HCT116 (cell line): ENCODE measurements at regions not wholly inside any gene's neighbourhood (a gene's known extent, or its start where the extent isn't known, plus 50 kb on each side); places are given as distances from the start of the nearest gene placed in this dataset.

ENCODE experiments used
- ATAC-seq: fragments of 200-7000 bp; cut with Tn5 transposase; 2 replicates; pipeline ENCODE4 v1.9.1; 2020; ENCODE audit warnings: mild to moderate bottlenecking, moderate library complexity
- BruUV-seq: library from RNA; stranded (reverse); fragments of 400-500 nt; replicated peaks from 2 replicates; lab custom pipeline; 2021; lab: Mats Ljungman, UMichigan
- CTCF ChIA-PET: fragments of 300-600 bp; sonication (Branson Sonifier 250); formaldehyde crosslinking; loops from one replicate; lab custom pipeline; 2021; ENCODE audit warnings: antibody characterized with exemption; lab: Charles Lee
- POLR2A ChIA-PET: fragments of 300-600, 350-600 bp; sonication (Branson Sonifier 250); formaldehyde crosslinking; loops from one replicate; lab custom pipeline; 2021; ENCODE audit warnings: antibody characterized with exemption; lab: Charles Lee
- RAD21 ChIA-PET, 2 experiments: fragments of 300-600 bp; sonication (Branson Sonifier 250); formaldehyde crosslinking; loops; one replicate each; lab custom pipeline; 2023; ENCODE audit warnings: low total read pairs in 2 of 2; ENCODE audit not compliant: uncharacterized antibody in 2 of 2, unreplicated experiment in 2 of 2, low non-redundant PET in 1 of 2; lab: Charles Lee
- DNase-seq: peaks from one replicate; pipeline ENCODE4 v3.0.0-alpha.2; 2010; ENCODE audit warnings: low read depth, low spot score
- H2AFZ ChIP-seq: fragments of 200-600 bp; shearing (Covaris generic), sonication (generic); 2 replicates; pipeline ENCODE4 v1.6.1; 2017; ENCODE audit warnings: low read depth, mixed run types, mixed read lengths, antibody characterized with exemption, low read length; ENCODE audit not compliant: poor library complexity, severe bottlenecking
- H3K27ac ChIP-seq: 2 replicates; pipeline ENCODE4 v1.5.1; 2012; ENCODE audit warnings: low read depth, low read length
- H3K27me3 ChIP-seq: fragments of 200-600 bp; sonication (generic); 2 replicates; pipeline ENCODE4 v1.6.1; 2016; ENCODE audit warnings: mixed run types, low read length, mixed read lengths; ENCODE audit not compliant: insufficient read depth
- H3K36me3 ChIP-seq, 2 experiments: fragments of 200-500 bp in 1 of 2; fragments of 200-600 bp in 1 of 2; sonication (Bioruptor generic) in 1 of 2; sonication (generic) in 1 of 2; 2 replicates each; pipeline versions ENCODE4 v1.5.1 to v1.6.1; 2014 to 2016; ENCODE audit warnings: low read length in 2 of 2, inconsistent platforms in 1 of 2, mixed read lengths in 1 of 2, mixed run types in 1 of 2; ENCODE audit not compliant: insufficient read depth in 2 of 2, control insufficient read depth in 1 of 2
- H3K4me1 ChIP-seq, 2 experiments: fragments of 200-600 bp in 1 of 2; sonication (generic) in 1 of 2; 2 replicates each; pipeline versions ENCODE4 v1.5.1 to v1.6.1; 2012 to 2017; ENCODE audit warnings: low read length in 2 of 2, inconsistent platforms in 1 of 2, mild to moderate bottlenecking in 1 of 2, mixed read lengths in 1 of 2, mixed run types in 1 of 2, moderate library complexity in 1 of 2; ENCODE audit not compliant: insufficient read depth in 2 of 2, control insufficient read depth in 1 of 2
- H3K4me2 ChIP-seq: fragments of 200-600 bp; sonication (generic); 2 replicates; pipeline ENCODE4 v1.6.1; 2017; ENCODE audit warnings: mixed run types, low read length, mixed read lengths
- H3K4me3 ChIP-seq, 2 experiments: fragments of 200-600 bp in 1 of 2; sonication (generic) in 1 of 2; replicated peaks in 1 of 2; 2 replicates each; pipeline ENCODE4 v1.5.1; 2011 to 2016; ENCODE audit warnings: low read length in 2 of 2, control low read depth in 1 of 2, low read depth in 1 of 2, mild to moderate bottlenecking in 1 of 2, mixed read lengths in 1 of 2, mixed run types in 1 of 2
- H3K79me2 ChIP-seq: fragments of 200-600 bp; sonication (generic); 2 replicates; pipeline ENCODE4 v1.6.1; 2017; ENCODE audit warnings: mild to moderate bottlenecking, mixed run types, low read length, moderate library complexity, mixed read lengths; ENCODE audit not compliant: insufficient read depth
- H3K9ac ChIP-seq: fragments of 200-600 bp; sonication (generic); 2 replicates; pipeline ENCODE4 v1.6.1; 2016; ENCODE audit warnings: low read length, mixed read lengths
- H3K9me2 ChIP-seq: fragments of 200-600 bp; sonication (generic), shearing (Covaris generic); 2 replicates; pipeline ENCODE4 v1.6.1; 2017; ENCODE audit warnings: mixed run types, mild to moderate bottlenecking, moderate library complexity; ENCODE audit not compliant: insufficient read depth
- H3K9me3 ChIP-seq, 2 experiments: fragments of 200-500 bp in 1 of 2; fragments of 200-600 bp in 1 of 2; sonication (Bioruptor generic) in 1 of 2; sonication (generic) in 1 of 2; 2 replicates each; pipeline ENCODE4 v1.6.1; 2014 to 2017; ENCODE audit warnings: low read length in 2 of 2, mixed read lengths in 2 of 2, inconsistent platforms in 1 of 2, low read depth in 1 of 2, mild to moderate bottlenecking in 1 of 2, mixed run types in 1 of 2, moderate library complexity in 1 of 2; ENCODE audit not compliant: control insufficient read depth in 1 of 2, insufficient read depth in 1 of 2
- H4K20me1 ChIP-seq: fragments of 200-600 bp; sonication (generic), shearing (Covaris generic); 2 replicates; pipeline ENCODE4 v1.6.1; 2017; ENCODE audit warnings: mixed run types, mild to moderate bottlenecking, moderate library complexity; ENCODE audit not compliant: insufficient read depth
- CBX3 ChIP-seq: IDR thresholded peaks from 2 replicates; pipeline ENCODE4 v1.6.1; 2012; ENCODE audit warnings: low read depth
- CEBPB ChIP-seq: IDR thresholded peaks from 2 replicates; pipeline ENCODE4 v1.6.1; 2012; ENCODE audit warnings: low read depth
- EGR1 ChIP-seq: IDR thresholded peaks from 2 replicates; pipeline ENCODE4 v1.6.1; 2012; ENCODE audit warnings: low read depth
- FOSL1 ChIP-seq: IDR thresholded peaks from 2 replicates; pipeline ENCODE4 v1.6.1; 2012; ENCODE audit warnings: low read depth
- JUND ChIP-seq: IDR thresholded peaks from 2 replicates; pipeline ENCODE4 v1.6.1; 2012
- POLR2A ChIP-seq: IDR thresholded peaks from 2 replicates; pipeline ENCODE4 v1.7.0; 2011; ENCODE audit warnings: borderline replicate concordance; ENCODE audit not compliant: insufficient read depth, insufficient read length; ENCODE audit errors: extremely low read depth
- POLR2AphosphoS5 ChIP-seq: IDR thresholded peaks from 2 replicates; pipeline ENCODE4 v1.6.1; 2011; ENCODE audit warnings: mild to moderate bottlenecking, low read depth, low read length, moderate library complexity
- RAD21 ChIP-seq: IDR thresholded peaks from 2 replicates; pipeline ENCODE4 v1.6.1; 2012; ENCODE audit warnings: low read depth, mild to moderate bottlenecking
- SIN3A ChIP-seq: IDR thresholded peaks from 2 replicates; pipeline ENCODE4 v1.6.1; 2012; ENCODE audit warnings: low read depth
- SP1 ChIP-seq: IDR thresholded peaks from 2 replicates; pipeline ENCODE4 v1.6.1; 2012; ENCODE audit warnings: low read depth
- YY1 ChIP-seq: IDR thresholded peaks from 2 replicates; pipeline ENCODE4 v1.6.1; 2011; ENCODE audit warnings: low read length, low read depth, moderate library complexity, mild to moderate bottlenecking; ENCODE audit not compliant: insufficient replicate concordance; ENCODE audit errors: extremely low read depth
- ZFX ChIP-seq: fragments of 450-650 bp; IDR thresholded peaks from 2 replicates; pipeline ENCODE4 v1.6.1; 2017
- ZNF274 ChIP-seq: fragments of 200-500 bp; sonication (Bioruptor generic); IDR thresholded peaks from 2 replicates; pipeline ENCODE4 v1.6.1; 2014; ENCODE audit warnings: mild to moderate bottlenecking, low read depth, low read length, inconsistent platforms
- intact Hi-C: fragments of 100-400 bp; cut with micrococcal nuclease; formaldehyde crosslinking; loops from 2 replicates; pipeline ENCODE4 v1.10.0; 2022
- TF ChIP-seq, protein P1 (sequence below): IDR thresholded peaks from 2 replicates; pipeline ENCODE4 v1.6.1; 2012
- TF ChIP-seq, protein P2 (sequence below): IDR thresholded peaks from 2 replicates; pipeline ENCODE4 v1.6.1; 2011; ENCODE audit warnings: mild to moderate bottlenecking, low read length, moderate library complexity; ENCODE audit not compliant: insufficient replicate concordance; ENCODE audit errors: extremely low read depth

DNA sequence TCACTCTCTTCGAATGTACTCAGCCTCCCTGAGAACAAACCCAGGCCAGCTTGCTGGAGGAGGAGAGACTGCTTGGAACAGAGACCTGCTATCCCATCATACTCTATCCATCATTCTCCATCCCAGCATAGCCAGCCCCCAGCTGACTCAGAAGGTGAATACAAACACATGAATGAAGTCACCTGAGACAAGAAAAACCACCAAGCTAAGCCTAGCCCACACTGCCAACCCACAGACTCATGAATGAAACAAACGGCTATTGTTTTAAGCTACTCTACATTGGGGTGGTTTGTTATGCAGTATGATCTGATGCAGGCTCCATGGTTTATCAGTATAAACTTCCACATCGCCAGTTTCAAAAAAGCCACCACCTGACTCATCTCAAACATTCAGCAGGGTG is 395.6 kb downstream of the SETD4 start:
- H3K4me2 ChIP-seq = no peak overlapping the region
- POLR2A ChIA-PET = no interaction called here
- peaks cover 0 to 5% of the 10 kb centered on the region in 2 experiments; a peak in 1 of 4 replicates for H3K4me1 ChIP-seq
- no peaks in the 10 kb centered on the region for H3K27me3 ChIP-seq
- no peaks in the 10 kb centered on the region for H3K9me2 ChIP-seq
- TF ChIP-seq POLR2AphosphoS5 = no peak
- TF ChIP-seq CBX3 = no peak
- H4K20me1 ChIP-seq = no peaks in the 10 kb centered on the region
- H3K9me3 ChIP-seq = no peaks in the 10 kb centered on the region
- intact Hi-C loops = no loop called here
- no peaks in the 10 kb centered on the region for H3K79me2 ChIP-seq
- H3K4me3 ChIP-seq = no peak overlapping the region
- ATAC-seq (peak; percentile 72), DNase-seq (peak; percentile 22)
- H3K9ac ChIP-seq = no peak overlapping the region
- no peak overlapping the region for H2AFZ ChIP-seq
- no TSS peak for BruUV-seq
- CTCF ChIA-PET = no interaction called here
- H3K36me3 ChIP-seq = no peaks in the 10 kb centered on the region
- H3K27ac ChIP-seq = no peak overlapping the region
- RAD21 ChIA-PET = no interaction called here

DNA sequence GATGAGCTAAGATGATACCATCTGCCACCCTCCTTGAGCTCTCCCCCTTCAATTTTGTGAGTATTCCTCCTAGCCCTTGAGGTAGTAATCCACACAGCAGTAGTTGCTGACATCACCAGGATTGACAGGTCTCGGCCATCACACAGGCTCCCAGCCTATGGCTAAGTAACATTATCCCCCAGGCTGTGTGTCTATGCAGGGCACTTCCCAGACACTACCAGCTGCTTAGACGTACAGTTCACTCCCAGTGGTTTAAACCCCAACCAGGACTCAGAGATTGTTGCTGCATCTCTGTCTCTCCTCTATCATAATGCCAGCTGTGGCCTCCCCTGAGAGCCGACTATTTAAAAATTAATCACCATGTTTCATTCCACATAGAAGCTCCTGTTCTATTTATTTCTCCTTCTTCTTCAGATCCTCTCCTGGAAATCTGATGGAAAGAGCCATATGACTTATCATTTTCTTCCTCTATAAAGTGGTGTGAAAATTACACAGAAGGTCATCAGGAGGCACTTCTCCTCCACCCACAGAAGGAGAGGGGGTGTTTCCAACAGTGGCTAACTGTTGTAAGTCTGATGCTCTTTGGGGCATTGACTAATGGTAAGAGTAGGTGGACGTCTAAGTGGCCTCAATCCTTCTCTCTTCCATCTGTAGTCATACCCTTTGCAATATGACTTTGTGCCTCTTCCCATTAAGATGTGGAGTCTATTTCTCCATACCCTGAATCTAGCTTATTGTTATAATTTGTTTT is 396.3 kb downstream of the SETD4 start:
- POLR2A ChIA-PET = no interaction called here
- no peaks in the 10 kb centered on the region for H3K27me3 ChIP-seq
- no peak overlapping the region for H3K27ac ChIP-seq
- RAD21 ChIA-PET = no interaction called here
- no peaks in the 10 kb centered on the region for H4K20me1 ChIP-seq
- H3K9me3 ChIP-seq = no peaks in the 10 kb centered on the region
- H3K9me2 ChIP-seq = no peaks in the 10 kb centered on the region
- no TSS peak for BruUV-seq
- ATAC-seq (no peak), DNase-seq (no peak)
- H3K36me3 ChIP-seq = no peaks in the 10 kb centered on the region
- H3K4me3 ChIP-seq = no peak overlapping the region
- CTCF ChIA-PET = no interaction called here
- H3K79me2 ChIP-seq = no peaks in the 10 kb centered on the region
- intact Hi-C loops = no loop called here
- TF ChIP-seq ZFX (no peak), POLR2A (no peak), SIN3A (no peak), CEBPB (no peak), YY1 (no peak), ZNF274 (no peak), RAD21 (no peak), FOSL1 (no peak), SP1 (no peak), JUND (no peak), EGR1 (no peak)
- TF ChIP-seq, protein P1, sequence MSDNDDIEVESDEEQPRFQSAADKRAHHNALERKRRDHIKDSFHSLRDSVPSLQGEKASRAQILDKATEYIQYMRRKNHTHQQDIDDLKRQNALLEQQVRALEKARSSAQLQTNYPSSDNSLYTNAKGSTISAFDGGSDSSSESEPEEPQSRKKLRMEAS = no peak
- TF ChIP-seq, protein P2, sequence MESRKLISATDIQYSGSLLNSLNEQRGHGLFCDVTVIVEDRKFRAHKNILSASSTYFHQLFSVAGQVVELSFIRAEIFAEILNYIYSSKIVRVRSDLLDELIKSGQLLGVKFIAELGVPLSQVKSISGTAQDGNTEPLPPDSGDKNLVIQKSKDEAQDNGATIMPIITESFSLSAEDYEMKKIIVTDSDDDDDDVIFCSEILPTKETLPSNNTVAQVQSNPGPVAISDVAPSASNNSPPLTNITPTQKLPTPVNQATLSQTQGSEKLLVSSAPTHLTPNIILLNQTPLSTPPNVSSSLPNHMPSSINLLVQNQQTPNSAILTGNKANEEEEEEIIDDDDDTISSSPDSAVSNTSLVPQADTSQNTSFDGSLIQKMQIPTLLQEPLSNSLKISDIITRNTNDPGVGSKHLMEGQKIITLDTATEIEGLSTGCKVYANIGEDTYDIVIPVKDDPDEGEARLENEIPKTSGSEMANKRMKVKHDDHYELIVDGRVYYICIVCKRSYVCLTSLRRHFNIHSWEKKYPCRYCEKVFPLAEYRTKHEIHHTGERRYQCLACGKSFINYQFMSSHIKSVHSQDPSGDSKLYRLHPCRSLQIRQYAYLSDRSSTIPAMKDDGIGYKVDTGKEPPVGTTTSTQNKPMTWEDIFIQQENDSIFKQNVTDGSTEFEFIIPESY = no peak
- H3K4me2 ChIP-seq = no peak overlapping the region
- no peak overlapping the region for H3K9ac ChIP-seq
- H2AFZ ChIP-seq = no peak overlapping the region
- peaks cover 0 to 5% of the 10 kb centered on the region in 2 experiments; a peak in 1 of 4 replicates for H3K4me1 ChIP-seq
